ENCODE measurements at regions not wholly inside any gene's neighbourhood (a gene's known extent, or its start where the extent isn't known, plus 50 kb on each side); places are given as distances from the start of the nearest gene placed in this dataset.

GRCh38 chr1:60715970-60716369 lies 366.4 kb upstream of the NFIA start:
- TF ChIP-seq EZH2 (IDR thresholded peaks at IDR 0.05; ENCODE audit: low read depth) = no peak
- no peak for TF ChIP-seq CTCF (conservative IDR thresholded peaks at IDR 0.05)
